Esophagus squamous epithelium (tissue), 5 donors: ENCODE measurements at regions not wholly inside any gene's neighbourhood (a gene's known extent, or its start where the extent isn't known, plus 50 kb on each side); places are given as distances from the start of the nearest gene placed in this dataset.

Source experiments
- DNase-seq: peaks from one replicate; lab custom pipeline; 2025; lab: John Stamatoyannopoulos, UW
- H3K27ac ChIP-seq, 4 donors: fragments of 200-600 bp; sonication (generic); one replicate each; pipeline ENCODE4 v1.5.1; 2016 to 2019; ENCODE audit warnings: mild to moderate bottlenecking in 1 of 4
- H3K27me3 ChIP-seq, 4 donors: fragments of 200-600 bp; sonication (generic); 1 replicate in 3 of 4; 2 replicates in 1 of 4; pipeline versions ENCODE4 v1.5.1 to v1.6.0; 2017 to 2021; ENCODE audit warnings: antibody characterized with exemption in 1 of 4
- H3K36me3 ChIP-seq, 3 donors: fragments of 200-600 bp; sonication (generic); one replicate each; pipeline ENCODE4 v1.5.1; 2016 to 2019
- H3K4me1 ChIP-seq, 3 donors: fragments of 200-600 bp; sonication (generic); one replicate each; pipeline ENCODE4 v1.5.1; 2017 to 2019
- H3K4me3 ChIP-seq, 4 donors: fragments of 200-600 bp; sonication (generic); 1 replicate in 3 of 4; 2 replicates in 1 of 4; pipeline ENCODE4 v1.5.1; 2016 to 2019; ENCODE audit warnings: mild to moderate bottlenecking in 2 of 4, moderate library complexity in 1 of 4
- H3K9me3 ChIP-seq, 3 donors: fragments of 200-600 bp; sonication (generic); one replicate each; pipeline ENCODE4 v1.5.1; 2016 to 2019
- CTCF ChIP-seq, 6 experiments: fragments of 450-650 bp in 4 of 6; fragments of 200-600 bp in 2 of 6; sonication (generic) in 2 of 6; IDR thresholded peaks; one replicate each; pipeline ENCODE4 v1.5.1; 2016 to 2019; ENCODE audit warnings: antibody characterized with exemption in 6 of 6, mild to moderate bottlenecking in 4 of 6, moderate library complexity in 4 of 6
- POLR2A ChIP-seq, 4 donors: fragments of 450-650 bp; IDR thresholded peaks; one replicate each; pipeline ENCODE4 v1.6.1; 2017; ENCODE audit warnings: antibody characterized with exemption in 4 of 4, mild to moderate bottlenecking in 4 of 4, moderate library complexity in 3 of 4
- WGBS, 2 donors: methylation state at CpG; one replicate each; pipeline ENCODE4 v1.1.5; 2018; 5-methylcytosine and 5-hydroxymethylcytosine counted together
- intact Hi-C: fragments of 100-400 bp; cut with DNase I; formaldehyde crosslinking; loops from one replicate; pipeline ENCODE4 v1.15.0; 2022
- donor health status: DM: yes; HTN: yes; CAD: no.

GRCh38 chr9:13974891-13975290 is 339.1 kb downstream of the NFIB start:
- no peak for DNase-seq
- TF ChIP-seq CTCF (IDR thresholded peaks at IDR 0.05) (no peak), POLR2A (IDR thresholded peaks at IDR 0.05) (no peak)
- intact Hi-C loops = no loop called here
- H3K9me3 ChIP-seq = no peaks in the 10 kb centered on the region
- 70 to 74% methylated on average over 4 of the region's 4 CpGs for WGBS, 2 donors
- no peaks in the 10 kb centered on the region for H3K36me3 ChIP-seq
- peaks cover 0 to 8% (median 0%) of the 10 kb centered on the region in 3 donors for H3K4me1 ChIP-seq
- H3K4me3 ChIP-seq = no peak overlapping the region
- H3K27me3 ChIP-seq = no peaks in the 10 kb centered on the region
- no peak overlapping the region for H3K27ac ChIP-seq

- Histone ChIP-seq H3K27ac (no peak overlapping the region), H3K27me3 (no peaks in the 10 kb centered on the region), H3K4me1 (no peaks in the 10 kb centered on the region), H3K9me3 (no peaks in the 10 kb centered on the region), H3K4me3 (no peak overlapping the region), H3K36me3 (no peaks in the 10 kb centered on the region)
- DNase-seq = no peak
- TF ChIP-seq CTCF (IDR thresholded peaks at IDR 0.05) = no peak
- no peak for TF ChIP-seq POLR2A (IDR thresholded peaks at IDR 0.05)
- 81 to 88% methylated on average over 10 of the region's 10 CpGs for WGBS, 2 donors
- intact Hi-C loops = no loop called here
Measured at GRCh38 chr9:13971966-13972655, 341.8 kb downstream of the NFIB start.

- no peaks in the 10 kb centered on the region for H3K4me1 ChIP-seq
- no peaks in the 10 kb centered on the region for H3K36me3 ChIP-seq
- H3K27ac ChIP-seq = no peak overlapping the region
- H3K4me3 ChIP-seq = no peak overlapping the region
- intact Hi-C loops = no loop called here
- DNase-seq = no peak
- no peaks in the 10 kb centered on the region for H3K27me3 ChIP-seq
- WGBS, 2 donors = 76 to 82% methylated on average over 2 to 4 of the region's 4 CpGs
- TF ChIP-seq POLR2A (IDR thresholded peaks at IDR 0.05) (no peak), CTCF (IDR thresholded peaks at IDR 0.05) (no peak)
- H3K9me3 ChIP-seq = no peaks in the 10 kb centered on the region
Measured at GRCh38 chr9:13971415-13971814, 342.5 kb downstream of the NFIB start.

- intact Hi-C loops = no loop called here
- Histone ChIP-seq H3K9me3 (no peaks in the 10 kb centered on the region), H3K4me1 (no peaks in the 10 kb centered on the region), H3K27me3 (no peaks in the 10 kb centered on the region), H3K4me3 (no peak overlapping the region), H3K36me3 (no peaks in the 10 kb centered on the region), H3K27ac (no peak overlapping the region)
- no peak for DNase-seq
- no peak for TF ChIP-seq POLR2A (IDR thresholded peaks at IDR 0.05)
- no peak for TF ChIP-seq CTCF (IDR thresholded peaks at IDR 0.05)
- WGBS, 2 donors = 92 to 95% methylated on average over 3 of the region's 3 CpGs
Measured at GRCh38 chr9:13970426-13970825, 343.5 kb downstream of the NFIB start.

GRCh38 chr9:13970018-13970417 is 343.9 kb downstream of the NFIB start:
- Histone ChIP-seq H3K4me3 (no peak overlapping the region), H3K36me3 (no peaks in the 10 kb centered on the region), H3K4me1 (no peaks in the 10 kb centered on the region), H3K27ac (no peak overlapping the region), H3K27me3 (no peaks in the 10 kb centered on the region), H3K9me3 (no peaks in the 10 kb centered on the region)
- no peak for DNase-seq
- intact Hi-C loops = no loop called here
- TF ChIP-seq CTCF (IDR thresholded peaks at IDR 0.05) = no peak
- no peak for TF ChIP-seq POLR2A (IDR thresholded peaks at IDR 0.05)
- 75 to 80% methylated on average over 4 of the region's 4 CpGs for WGBS, 2 donors
